GM12891 (cell line): ENCODE measurements at regions not wholly inside any gene's neighbourhood (a gene's known extent, or its start where the extent isn't known, plus 50 kb on each side); places are given as distances from the start of the nearest gene placed in this dataset.

Experiments
- POLR2A ChIP-seq: IDR thresholded peaks from 2 replicates; pipeline ENCODE4 v1.6.1; 2011; ENCODE audit warnings: low read depth, low read length, control low read depth
- POLR2AphosphoS5 ChIP-seq: IDR thresholded peaks from 2 replicates; pipeline ENCODE4 v1.6.1; 2011; ENCODE audit warnings: low read depth, low read length, control low read depth
- POU2F2 ChIP-seq: IDR thresholded peaks from 2 replicates; pipeline ENCODE4 v1.6.1; 2011; ENCODE audit warnings: low read depth, mild to moderate bottlenecking, control low read depth, low read length, moderate library complexity
- SPI1 ChIP-seq: IDR thresholded peaks from 2 replicates; pipeline ENCODE4 v1.6.1; 2011; ENCODE audit warnings: low read depth, low read length, control low read depth
- TAF1 ChIP-seq: IDR thresholded peaks from 2 replicates; pipeline ENCODE4 v1.6.1; 2011; ENCODE audit warnings: low read depth, low read length, control low read depth

DNA sequence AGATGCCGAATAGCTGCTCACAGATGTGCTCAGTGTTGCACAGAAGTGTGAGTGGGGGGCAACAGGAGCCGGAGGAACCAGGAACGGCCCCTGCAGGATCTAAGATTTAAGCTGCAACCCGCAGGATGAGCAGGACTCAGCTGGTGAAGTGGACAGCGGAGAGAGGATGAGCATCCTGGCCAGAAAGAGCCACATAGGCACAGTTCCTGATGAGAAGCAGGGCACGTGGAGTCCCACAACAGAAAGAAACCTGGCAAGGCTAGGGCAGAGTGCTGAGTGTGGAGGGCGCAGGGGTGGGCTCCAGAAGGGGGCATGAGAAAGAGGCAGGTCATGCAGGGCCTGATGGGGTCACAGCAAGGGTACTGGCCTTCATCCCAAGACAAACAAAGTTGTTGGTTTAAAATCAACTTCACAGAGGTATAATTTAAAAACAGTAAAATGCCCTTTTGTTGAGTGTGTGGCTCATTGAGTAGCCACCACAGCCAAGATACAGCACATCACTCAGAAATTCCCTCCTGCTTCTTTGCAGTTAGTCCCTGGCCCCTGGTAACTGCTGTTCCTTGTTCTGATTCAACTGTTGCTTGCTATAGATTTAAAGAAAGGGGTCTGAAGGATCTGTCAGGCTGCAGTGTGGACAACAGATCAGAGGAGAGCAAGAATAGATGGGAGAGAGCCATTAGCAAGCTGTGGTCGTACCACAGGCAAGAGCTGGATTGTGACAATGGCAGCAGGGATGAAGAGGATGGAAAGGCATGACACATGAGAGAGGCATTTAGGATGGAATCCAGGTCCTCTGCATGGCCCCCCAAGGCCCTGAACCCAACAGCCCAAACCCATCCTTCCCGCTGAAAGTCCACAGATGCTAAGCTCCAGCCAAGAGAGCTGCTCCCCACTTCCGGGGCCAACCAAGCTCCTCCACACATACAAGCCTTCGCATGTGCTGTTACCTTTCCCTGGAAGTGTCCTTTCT is 53.1 kb upstream of the OSBPL3 start:
- no peak for TF ChIP-seq POLR2A
- TF ChIP-seq POLR2AphosphoS5, result no peak
- TF ChIP-seq SPI1, result no peak
- no peak for TF ChIP-seq TAF1
- TF ChIP-seq POU2F2, result no peak
